GM10248 (cell line): ENCODE measurements at regions not wholly inside any gene's neighbourhood (a gene's known extent, or its start where the extent isn't known, plus 50 kb on each side); places are given as distances from the start of the nearest gene placed in this dataset.

Source experiments
- CTCF ChIA-PET: fragments of 300-600 bp; sonication (Branson Sonifier 250); formaldehyde crosslinking; extraction: SDS; loops from one replicate; lab custom pipeline; 2021; ENCODE audit warnings: antibody characterized with exemption; lab: Yijun Ruan, JAX
- POLR2A ChIA-PET: fragments of 350-650 bp; sonication (Branson Sonifier 250); formaldehyde crosslinking; extraction: SDS; loops from one replicate; lab custom pipeline; 2020; ENCODE audit warnings: antibody characterized with exemption; lab: Yijun Ruan, JAX
- DNase-seq: peaks from one replicate; pipeline ENCODE4 v3.0.0; 2012; ENCODE audit errors: extremely low spot score
- CTCF ChIP-seq: IDR thresholded peaks from 2 replicates; pipeline ENCODE4 v1.5.1; 2012; ENCODE audit warnings: mild to moderate bottlenecking, low read depth; ENCODE audit errors: extremely low read depth, missing control alignments, control extremely low read depth

GRCh38 chr22:48199667-48200066 is 1437.2 kb downstream of the TBC1D22A start:
- DNase-seq, result no peak
- POLR2A ChIA-PET, result no interaction called here
- CTCF ChIA-PET, result no interaction called here
- no peak for TF ChIP-seq CTCF

GRCh38 chr22:48198489-48199459 is 1436.3 kb downstream of the TBC1D22A start:
- CTCF ChIA-PET, result no interaction called here
- DNase-seq, result no peak
- TF ChIP-seq CTCF, result no peak
- POLR2A ChIA-PET, result no interaction called here

- POLR2A ChIA-PET, result no interaction called here
- CTCF ChIA-PET, result interaction anchor here (1.4 kb wide), 1 partner anchor 9 kb away, joined by 3 read pairs; no protein-coding TSS in a partner anchor
- no peak for TF ChIP-seq CTCF
- DNase-seq, result no peak
These were observed 1434.8 kb downstream of the TBC1D22A start for GRCh38 chr22:48197189-48197690.

GRCh38 chr22:48192920-48193319 is 1430.5 kb downstream of the TBC1D22A start:
- ChIA-PET POLR2A (no interaction called here), CTCF (no interaction called here)
- no peak for DNase-seq
- no peak for TF ChIP-seq CTCF

GRCh38 chr22:48192071-48192470 is 1429.6 kb downstream of the TBC1D22A start:
- ChIA-PET CTCF (no interaction called here), POLR2A (no interaction called here)
- no peak for DNase-seq
- no peak for TF ChIP-seq CTCF

GRCh38 chr22:48188231-48188721 is 1425.8 kb downstream of the TBC1D22A start:
- ChIA-PET CTCF (interaction anchor here (1.2 kb wide), 1 partner anchor 9 kb away, joined by 3 read pairs; no protein-coding TSS in a partner anchor), POLR2A (no interaction called here)
- no peak for DNase-seq
- no peak for TF ChIP-seq CTCF
